ENCODE measurements at regions not wholly inside any gene's neighbourhood (a gene's known extent, or its start where the extent isn't known, plus 50 kb on each side); places are given as distances from the start of the nearest gene placed in this dataset.

DNA sequence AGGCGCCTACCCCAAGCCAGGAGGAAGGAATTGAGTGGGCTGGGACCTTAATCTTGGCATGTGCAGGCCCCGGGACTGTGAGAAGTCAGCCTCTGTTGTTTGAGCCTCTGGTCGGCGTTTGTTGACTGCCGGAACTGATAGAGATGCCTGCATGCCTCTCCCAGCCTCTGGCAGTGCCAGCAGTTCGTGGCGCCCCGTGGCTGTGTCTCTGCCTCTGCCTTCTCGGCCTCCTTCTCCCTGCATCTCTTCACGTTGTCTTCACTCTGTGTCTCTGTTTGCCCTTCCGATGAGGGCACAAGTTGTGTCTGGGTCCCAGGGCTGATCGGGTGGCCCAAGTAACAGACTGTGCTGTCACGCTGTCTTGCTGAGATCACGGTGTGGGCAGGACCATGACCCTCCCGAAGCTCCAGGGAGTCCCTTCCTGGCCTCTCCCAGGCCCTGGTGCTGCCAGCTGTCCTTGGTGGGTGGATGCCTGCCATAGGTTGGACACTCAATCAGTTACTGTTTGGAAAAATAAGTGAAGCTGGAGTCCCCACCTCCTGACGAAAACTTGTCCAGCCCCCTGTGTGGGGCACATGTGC is 133.5 kb upstream of the LPCAT1 start:
- H3K9me2 ChIP-seq (replicated peaks; ENCODE audit: insufficient read depth) = no peaks in the 10 kb centered on the region
- no peak overlapping the region for H3K4me3 ChIP-seq
- H3K9me3 ChIP-seq (ENCODE audit: low read depth) = no peaks in the 10 kb centered on the region
- H4K20me1 ChIP-seq (ENCODE audit: insufficient read depth, poor library complexity, severe bottlenecking) = no peaks in the 10 kb centered on the region
- no peak for DNase-seq (ENCODE audit: low spot score)
- no peak overlapping the region for H3K4me2 ChIP-seq
- H3K36me3 ChIP-seq (replicated peaks; ENCODE audit: insufficient read depth, low read depth) = no peaks in the 10 kb centered on the region
- no peak overlapping the region for H2AFZ ChIP-seq
- H3K4me1 ChIP-seq (ENCODE audit: insufficient read depth) = no peaks in the 10 kb centered on the region
- no peak overlapping the region for H3K27ac ChIP-seq
- 84% methylated on average over 16 of the region's 16 CpGs for WGBS (ENCODE audit: low lambda C conversion rate, missing lambda C conversion rate)
- TF ChIP-seq, protein P1, sequence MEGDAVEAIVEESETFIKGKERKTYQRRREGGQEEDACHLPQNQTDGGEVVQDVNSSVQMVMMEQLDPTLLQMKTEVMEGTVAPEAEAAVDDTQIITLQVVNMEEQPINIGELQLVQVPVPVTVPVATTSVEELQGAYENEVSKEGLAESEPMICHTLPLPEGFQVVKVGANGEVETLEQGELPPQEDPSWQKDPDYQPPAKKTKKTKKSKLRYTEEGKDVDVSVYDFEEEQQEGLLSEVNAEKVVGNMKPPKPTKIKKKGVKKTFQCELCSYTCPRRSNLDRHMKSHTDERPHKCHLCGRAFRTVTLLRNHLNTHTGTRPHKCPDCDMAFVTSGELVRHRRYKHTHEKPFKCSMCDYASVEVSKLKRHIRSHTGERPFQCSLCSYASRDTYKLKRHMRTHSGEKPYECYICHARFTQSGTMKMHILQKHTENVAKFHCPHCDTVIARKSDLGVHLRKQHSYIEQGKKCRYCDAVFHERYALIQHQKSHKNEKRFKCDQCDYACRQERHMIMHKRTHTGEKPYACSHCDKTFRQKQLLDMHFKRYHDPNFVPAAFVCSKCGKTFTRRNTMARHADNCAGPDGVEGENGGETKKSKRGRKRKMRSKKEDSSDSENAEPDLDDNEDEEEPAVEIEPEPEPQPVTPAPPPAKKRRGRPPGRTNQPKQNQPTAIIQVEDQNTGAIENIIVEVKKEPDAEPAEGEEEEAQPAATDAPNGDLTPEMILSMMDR (IDR thresholded peaks at IDR 0.05; ENCODE audit: poor library complexity) = no peak
- TF ChIP-seq EZH2 (IDR thresholded peaks at IDR 0.05; ENCODE audit: borderline replicate concordance) = no peak
- TF ChIP-seq EZH2phosphoT487 (IDR thresholded peaks at IDR 0.05; ENCODE audit: low read depth, severe bottlenecking, unreplicated experiment) = no peak
- peaks cover 17% of the 10 kb centered on the region for H3K27me3 ChIP-seq
- no peaks in the 10 kb centered on the region for H3K79me2 ChIP-seq

DNA sequence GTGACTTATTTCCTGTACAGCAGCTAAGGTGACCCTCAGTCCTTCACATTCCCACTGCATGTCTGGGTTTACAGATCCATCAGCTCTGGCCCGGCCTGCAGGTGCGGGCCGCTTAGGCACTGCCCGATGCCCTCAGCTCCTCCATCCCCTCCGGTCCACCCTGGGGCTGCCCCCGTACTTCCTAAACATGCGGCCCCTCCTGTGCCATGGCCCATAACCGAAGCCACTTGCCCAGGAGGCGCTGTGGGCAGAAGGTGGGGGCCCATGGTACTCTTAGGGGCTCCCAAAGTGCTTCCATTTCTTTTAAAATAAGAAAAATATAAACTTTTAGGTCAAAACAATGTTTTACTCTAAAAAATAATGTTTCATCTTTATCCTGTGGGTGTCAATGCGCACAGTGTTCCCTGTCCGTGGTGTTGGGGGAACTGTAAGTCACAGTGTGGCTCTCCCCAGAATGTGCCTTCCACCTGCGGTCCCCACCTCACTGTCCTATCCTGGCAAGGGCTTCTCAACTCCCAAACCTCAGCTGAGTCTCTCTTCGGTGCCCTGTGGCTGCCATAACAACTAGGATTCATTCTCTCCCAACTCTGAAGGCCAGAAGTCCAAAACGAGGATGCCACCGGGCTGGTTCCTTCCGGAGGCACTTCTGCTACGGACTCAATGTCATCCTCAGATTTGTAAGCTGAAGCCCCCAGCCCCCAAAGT is 132.7 kb upstream of the LPCAT1 start:
- H3K27ac ChIP-seq = no peak overlapping the region
- H3K27me3 ChIP-seq = peaks cover 19% of the 10 kb centered on the region
- no peak for DNase-seq (ENCODE audit: low spot score)
- H3K9me3 ChIP-seq (ENCODE audit: low read depth) = no peaks in the 10 kb centered on the region
- H3K4me2 ChIP-seq = no peak overlapping the region
- H2AFZ ChIP-seq = no peak overlapping the region
- H3K4me3 ChIP-seq = no peak overlapping the region
- no peaks in the 10 kb centered on the region for H4K20me1 ChIP-seq (ENCODE audit: insufficient read depth, poor library complexity, severe bottlenecking)
- 94% methylated on average over 17 of the region's 17 CpGs for WGBS (ENCODE audit: low lambda C conversion rate, missing lambda C conversion rate)
- no peaks in the 10 kb centered on the region for H3K79me2 ChIP-seq
- TF ChIP-seq, protein P1 (IDR thresholded peaks at IDR 0.05; ENCODE audit: poor library complexity) = no peak
- no peak for TF ChIP-seq EZH2phosphoT487 (IDR thresholded peaks at IDR 0.05; ENCODE audit: low read depth, severe bottlenecking, unreplicated experiment)
- no peaks in the 10 kb centered on the region for H3K36me3 ChIP-seq (replicated peaks; ENCODE audit: insufficient read depth, low read depth)
- H3K9me2 ChIP-seq (replicated peaks; ENCODE audit: insufficient read depth) = no peaks in the 10 kb centered on the region
- H3K4me1 ChIP-seq (ENCODE audit: insufficient read depth) = no peaks in the 10 kb centered on the region

DNA sequence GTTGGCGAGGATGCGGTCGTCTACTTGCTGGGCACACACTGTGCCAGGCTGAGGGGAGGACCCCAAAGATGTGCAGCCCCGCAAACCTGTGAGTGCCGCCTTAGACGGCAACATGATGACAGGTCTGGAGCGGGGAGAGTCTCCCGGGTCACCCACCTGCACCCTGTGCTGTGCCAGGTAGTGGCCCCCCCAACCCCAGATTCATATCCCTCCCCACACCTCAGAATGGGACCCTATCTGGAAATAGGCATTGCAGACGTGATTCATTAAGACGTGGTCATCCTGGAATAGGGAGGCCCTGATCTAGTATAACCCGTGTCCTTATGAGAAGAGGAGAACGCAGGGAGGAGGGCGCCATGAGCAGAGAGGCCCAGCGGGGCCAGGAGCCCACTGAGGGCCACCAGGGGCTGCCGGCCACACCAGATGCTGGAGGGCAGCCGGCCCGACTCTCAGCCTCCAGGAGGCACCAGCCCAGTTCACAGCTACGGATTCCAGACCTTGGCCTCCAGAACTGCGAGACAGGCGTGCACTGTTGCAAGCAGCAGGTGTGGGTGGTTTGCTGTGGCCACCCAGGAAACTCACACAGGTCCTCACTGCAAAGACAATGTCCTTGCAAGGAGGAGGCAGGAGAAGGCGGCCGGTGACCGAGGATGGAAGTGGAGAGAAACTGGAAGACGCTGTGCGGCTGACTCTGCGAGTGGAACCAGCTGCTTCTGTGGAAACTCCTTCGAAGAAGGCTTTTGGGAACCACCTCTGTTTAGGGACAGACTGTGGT is 131.9 kb upstream of the LPCAT1 start:
- peaks cover 19% of the 10 kb centered on the region for H3K27me3 ChIP-seq
- no peak overlapping the region for H2AFZ ChIP-seq
- no peaks in the 10 kb centered on the region for H3K36me3 ChIP-seq (replicated peaks; ENCODE audit: insufficient read depth, low read depth)
- H3K4me3 ChIP-seq = no peak overlapping the region
- no peak for DNase-seq (ENCODE audit: low spot score)
- H3K4me1 ChIP-seq (ENCODE audit: insufficient read depth) = no peaks in the 10 kb centered on the region
- H3K9me2 ChIP-seq (replicated peaks; ENCODE audit: insufficient read depth) = no peaks in the 10 kb centered on the region
- H3K27ac ChIP-seq = no peak overlapping the region
- no peaks in the 10 kb centered on the region for H3K9me3 ChIP-seq (ENCODE audit: low read depth)
- WGBS (ENCODE audit: low lambda C conversion rate, missing lambda C conversion rate) = 89% methylated on average over 27 of the region's 27 CpGs
- no peak overlapping the region for H3K4me2 ChIP-seq
- no peaks in the 10 kb centered on the region for H4K20me1 ChIP-seq (ENCODE audit: insufficient read depth, poor library complexity, severe bottlenecking)
- H3K79me2 ChIP-seq = no peaks in the 10 kb centered on the region
- no peak for TF ChIP-seq EZH2 (IDR thresholded peaks at IDR 0.05; ENCODE audit: borderline replicate concordance)
- TF ChIP-seq, protein P1 (IDR thresholded peaks at IDR 0.05; ENCODE audit: poor library complexity) = no peak
- TF ChIP-seq EZH2phosphoT487 (IDR thresholded peaks at IDR 0.05; ENCODE audit: low read depth, severe bottlenecking, unreplicated experiment) = no peak
